EL (cell line): ENCODE measurements at regions not wholly inside any gene's neighbourhood (a gene's known extent, or its start where the extent isn't known, plus 50 kb on each side); places are given as distances from the start of the nearest gene placed in this dataset.

ENCODE experiments used
- DNase-seq: peaks from one replicate; pipeline ENCODE4 v3.0.0-alpha.2; 2016

DNA sequence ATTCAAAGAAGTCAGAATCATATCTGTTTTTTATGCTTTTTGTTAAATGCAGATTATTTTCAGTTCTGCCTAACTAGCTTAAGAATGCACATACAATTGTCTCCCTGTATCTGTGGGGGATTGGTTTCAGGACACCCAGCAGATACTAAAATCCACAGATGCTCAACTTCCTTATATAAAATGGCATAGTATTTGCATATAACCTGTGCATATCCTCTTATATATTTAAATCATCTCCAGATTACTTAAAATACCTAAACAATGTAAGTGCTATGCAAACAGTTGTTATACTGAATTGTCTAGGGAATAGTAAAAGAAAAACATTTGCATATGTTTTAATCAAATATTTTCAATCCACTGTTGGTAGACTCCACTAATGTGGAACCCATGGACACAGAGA lies 279.4 kb downstream of the TMA16 start:
- no peak for DNase-seq

DNA sequence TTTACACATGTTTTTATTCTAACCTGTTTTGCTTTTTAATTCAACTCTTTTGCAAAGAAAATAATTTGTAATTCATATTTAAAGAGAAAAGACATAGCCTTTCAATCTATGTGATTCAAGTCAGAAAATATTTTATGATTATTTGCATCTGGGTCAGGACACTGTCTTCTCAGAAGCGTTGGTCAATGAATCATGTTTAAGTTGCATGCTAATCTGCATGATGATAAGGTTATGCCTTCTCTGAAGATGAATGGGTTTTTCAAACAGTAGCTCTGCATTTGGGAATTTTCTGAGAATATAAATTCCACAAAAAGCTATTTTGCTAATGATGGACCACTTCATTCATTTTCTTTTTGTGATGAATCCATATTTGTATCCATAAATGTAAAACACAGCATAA lies 282.5 kb downstream of the TMA16 start:
- DNase-seq, result no peak

DNA sequence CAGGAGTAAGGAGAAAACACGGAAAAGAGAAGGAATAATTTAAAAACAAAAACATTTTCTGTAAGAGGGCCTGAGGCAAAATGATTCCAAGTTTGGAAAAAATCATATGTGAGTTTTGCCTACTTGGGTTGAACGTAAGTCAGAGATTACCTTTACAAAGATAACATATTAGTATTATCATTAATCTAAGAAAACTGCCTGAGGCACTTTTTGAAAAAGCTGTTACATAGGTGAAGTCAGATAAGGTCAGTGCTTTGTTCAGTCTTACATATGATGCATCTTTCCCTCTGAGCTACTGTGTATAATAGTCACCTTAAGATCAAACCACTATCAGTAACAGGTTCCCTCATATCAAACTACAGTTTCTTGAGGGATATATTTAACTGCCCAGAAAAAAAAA lies 287.2 kb downstream of the TMA16 start:
- no peak for DNase-seq

DNA sequence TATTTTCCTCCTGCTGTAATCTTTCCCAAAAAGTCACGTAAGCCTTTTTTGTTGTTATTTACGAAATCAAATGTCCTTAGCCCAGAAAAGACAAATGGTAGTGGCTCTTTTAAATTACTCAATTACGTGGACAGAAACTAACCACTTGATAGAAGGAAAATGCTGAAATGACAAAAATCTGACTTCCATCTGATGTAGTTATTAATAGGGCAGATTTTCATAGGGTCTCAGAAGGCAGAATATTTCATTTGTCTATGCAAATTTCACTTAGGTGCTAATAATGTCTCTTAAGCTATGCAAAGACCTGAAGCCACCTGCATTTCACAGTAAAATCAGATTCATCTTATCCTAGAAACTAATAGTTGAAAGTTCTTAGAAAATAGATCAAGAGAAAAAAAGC lies 295.7 kb downstream of the TMA16 start:
- no peak for DNase-seq

DNA sequence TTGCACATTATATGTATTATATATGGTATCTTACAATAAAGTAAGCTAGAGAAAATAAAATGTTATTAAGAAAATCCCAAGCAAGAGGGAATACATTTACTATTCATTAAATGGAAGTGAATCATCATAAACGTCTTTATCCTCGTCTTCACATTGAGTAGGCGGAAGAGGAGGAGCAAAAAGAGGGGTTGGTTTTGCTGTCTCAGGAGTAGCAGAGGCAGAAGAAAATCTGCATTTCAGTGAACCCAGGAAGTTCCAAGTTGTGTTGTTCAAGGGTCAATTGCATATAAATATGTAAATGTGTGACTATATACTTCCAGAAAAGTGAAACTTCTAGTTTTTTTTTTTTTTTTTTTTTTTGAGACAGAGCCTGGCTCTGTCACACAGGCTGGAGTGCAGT lies 301.4 kb downstream of the TMA16 start:
- no peak for DNase-seq

DNA sequence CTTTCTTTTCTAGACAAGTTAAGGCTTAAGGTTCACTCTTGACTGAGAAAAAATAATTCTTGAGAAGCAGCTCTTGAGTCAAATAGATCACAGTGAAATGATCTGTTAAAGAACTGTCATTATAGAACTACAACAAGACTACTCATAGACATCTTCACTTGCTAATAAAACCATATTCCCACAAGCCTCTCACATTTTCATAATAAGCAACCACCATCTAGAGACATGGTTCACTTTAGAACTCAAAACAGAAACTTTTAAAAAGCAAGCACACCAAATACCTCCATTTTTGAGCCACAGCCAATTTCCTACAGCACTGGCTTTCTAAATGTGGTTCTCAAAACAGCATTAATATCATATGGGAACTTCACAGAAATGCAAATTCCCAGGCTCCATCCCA lies 309.5 kb downstream of the TMA16 start:
- DNase-seq, result no peak

DNA sequence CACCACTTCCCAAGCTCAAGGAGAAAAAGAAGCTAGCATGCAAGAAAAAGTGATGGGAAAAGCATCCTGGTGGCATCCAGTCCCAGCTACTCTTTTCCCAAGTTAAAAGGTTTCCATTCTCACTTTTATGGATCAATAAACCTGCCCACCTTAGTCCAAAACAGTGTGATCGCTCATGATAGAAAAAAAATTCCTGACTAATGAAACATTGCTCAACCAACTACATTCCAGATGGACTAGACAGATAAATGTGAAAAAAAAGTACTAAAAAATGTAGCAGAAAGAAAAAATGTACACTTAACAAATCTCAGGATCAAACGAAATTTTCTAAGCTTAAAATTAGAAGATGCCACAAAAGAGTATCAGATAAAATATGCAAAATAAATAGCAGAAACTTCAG lies 312.2 kb downstream of the TMA16 start:
- DNase-seq, result no peak

DNA sequence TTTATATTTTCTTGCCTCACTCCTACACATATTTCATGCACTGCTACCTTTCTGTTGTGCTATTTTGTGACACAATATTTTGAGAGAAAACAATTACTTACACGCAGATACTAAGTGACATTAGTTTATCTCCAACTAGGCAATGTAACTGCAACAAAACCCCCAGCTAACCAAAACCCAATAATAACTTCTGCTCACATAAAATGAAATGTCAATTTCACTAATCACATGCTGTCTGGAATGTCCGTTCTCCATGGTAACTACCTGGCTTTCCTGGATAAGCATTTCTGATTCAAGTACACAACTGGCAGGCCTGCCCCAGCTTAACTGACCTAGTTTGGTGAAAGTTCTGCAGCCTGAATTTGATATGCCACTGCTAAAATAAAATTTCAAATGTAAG lies 313.5 kb downstream of the TMA16 start:
- no peak for DNase-seq

DNA sequence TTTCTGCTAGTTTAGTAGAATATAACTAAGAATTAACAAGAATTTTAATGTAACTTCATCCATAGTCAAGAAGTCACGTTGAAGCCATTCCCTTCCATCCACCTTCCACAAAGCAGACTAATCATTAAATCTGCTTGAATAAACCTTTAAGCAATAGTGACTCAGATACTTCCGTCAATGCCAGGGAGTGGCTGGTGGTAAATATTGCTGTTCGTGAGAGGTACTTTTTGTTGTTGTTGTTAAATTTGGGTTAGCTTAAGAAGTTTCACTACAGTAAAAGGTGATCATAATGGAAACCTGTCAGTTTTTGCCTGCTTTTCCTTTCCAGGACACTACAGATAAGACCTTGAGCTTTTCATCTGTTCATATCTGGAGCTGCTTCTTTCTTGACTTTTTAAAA lies 316.3 kb downstream of the TMA16 start:
- no peak for DNase-seq

DNA sequence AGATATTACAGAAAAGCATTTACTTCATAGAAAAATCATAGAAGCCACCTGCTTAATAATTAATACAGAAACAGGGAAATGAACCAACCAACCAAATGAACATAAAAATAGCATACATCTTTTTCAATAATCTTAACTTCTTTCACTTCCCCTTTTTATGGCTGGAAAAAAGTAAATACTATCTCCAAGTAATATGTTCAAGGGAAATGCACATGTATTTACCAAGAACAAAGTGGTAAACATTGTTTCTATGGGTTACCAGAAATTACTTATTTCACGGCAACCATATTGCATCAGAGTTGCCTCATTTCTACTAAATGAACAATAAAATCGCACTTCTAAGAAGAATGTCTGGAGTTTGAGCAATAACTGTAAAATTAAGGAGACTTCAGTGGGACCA lies 321.3 kb downstream of the TMA16 start:
- no peak for DNase-seq

DNA sequence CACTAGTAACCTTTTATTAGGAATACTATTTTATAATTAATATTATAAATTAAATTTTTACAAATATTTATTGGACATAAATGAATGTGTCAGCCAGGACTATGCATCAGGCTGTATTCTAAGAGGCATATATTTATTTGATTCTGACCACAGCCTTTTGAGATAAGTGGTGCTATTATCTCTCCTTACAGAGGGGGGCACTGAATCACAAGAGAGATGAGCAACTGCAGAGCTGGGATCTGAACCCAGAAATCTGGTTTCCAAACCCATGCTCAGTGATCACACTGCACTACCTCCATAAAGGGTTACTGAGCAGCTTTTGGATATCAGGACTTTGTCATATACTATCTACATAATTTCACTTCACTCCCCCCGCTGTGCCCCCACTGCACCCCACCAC lies 322.0 kb downstream of the TMA16 start:
- no peak for DNase-seq

DNA sequence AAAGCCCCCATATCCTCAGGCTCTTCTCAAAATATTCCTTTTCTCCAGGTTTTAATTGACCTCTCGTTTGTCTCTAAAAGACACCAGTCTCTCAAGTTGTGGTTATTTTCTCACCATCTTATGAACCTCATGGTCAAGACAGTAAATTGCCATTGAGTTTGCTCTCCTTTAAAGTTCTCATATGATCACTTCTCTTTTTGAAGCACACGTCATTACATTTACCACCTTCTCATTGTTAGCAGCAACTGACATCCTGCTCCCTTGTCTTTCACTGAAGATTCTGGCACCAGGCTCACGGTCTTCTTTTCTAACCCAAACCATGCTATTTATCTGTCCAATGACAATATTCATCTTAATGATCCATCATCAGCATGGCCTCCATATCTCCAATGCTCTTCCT lies 324.2 kb downstream of the TMA16 start:
- DNase-seq, result no peak

DNA sequence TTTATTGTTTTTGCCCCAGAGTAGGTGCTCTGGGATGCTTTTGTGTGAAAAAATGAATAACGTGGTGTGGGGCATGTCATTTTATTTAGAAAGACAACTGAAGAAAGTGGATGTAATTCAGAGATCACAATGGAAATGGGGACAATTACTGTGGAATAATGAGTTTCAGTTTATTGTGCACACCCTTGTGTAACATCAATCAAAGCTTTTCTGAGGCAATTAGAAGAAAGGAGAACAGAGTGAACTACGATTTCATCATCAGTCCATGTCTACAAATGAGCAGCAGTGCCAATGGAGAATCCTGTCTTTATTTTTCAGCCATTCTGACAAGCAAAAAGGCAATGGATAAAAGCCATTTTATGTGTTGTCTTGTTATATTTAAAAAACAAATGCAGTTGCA lies 339.2 kb downstream of the TMA16 start:
- DNase-seq, result no peak

DNA sequence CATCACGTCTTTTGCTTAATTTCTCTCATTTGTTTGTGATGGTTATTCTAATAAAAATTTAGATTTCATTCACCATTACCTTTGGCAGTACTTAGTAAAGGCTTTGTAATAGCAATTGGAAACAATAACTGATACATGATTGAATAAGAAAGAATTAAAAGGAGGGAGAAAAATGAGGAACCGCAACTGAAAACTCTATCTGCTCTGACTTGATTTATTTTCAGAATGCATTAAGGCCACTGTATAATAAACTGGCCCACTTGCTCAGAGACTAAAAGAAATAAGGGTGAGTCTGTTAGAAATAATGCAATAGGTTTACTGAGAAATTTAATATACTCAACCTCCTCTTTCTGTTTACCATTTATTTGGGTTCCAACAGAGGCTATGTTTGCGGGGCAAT lies 351.5 kb downstream of the TMA16 start:
- no peak for DNase-seq

DNA sequence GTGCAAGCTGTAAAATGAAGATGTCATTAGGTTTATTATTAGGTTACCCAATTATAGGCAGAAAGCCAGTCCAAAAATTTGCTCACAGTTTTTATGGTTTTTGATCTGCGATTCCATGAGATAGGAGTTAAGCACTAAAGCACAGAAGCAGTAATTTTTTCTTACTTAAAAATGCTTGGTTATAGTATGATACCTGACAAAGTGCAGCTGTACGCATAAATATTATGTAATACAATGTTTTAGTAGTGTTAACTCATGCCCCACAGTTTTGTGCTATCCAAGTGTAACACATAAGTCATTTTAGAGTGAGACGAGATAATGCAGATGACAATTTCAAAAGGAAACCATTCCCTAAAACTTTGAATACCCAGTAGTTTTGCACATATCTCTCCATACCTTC lies 357.8 kb downstream of the TMA16 start:
- no peak for DNase-seq

DNA sequence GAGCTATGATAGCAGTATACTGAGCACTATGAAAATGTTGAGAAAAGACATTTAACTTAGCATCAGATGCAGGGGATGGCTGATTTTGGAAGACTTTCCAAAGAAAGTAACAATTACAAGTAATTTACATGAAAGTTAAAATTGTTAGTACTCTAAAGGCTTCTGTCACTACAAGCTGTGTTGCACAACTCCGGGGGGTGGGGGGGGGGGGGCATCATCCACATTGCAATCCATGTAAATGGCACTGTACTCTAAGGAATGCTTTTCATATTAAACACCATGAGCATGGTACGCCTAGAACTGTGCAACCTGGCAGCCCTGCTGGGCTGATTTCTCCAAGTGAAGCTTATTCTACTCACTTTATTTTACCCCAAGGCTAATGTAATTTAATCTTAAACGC lies 363.4 kb downstream of the TMA16 start:
- no peak for DNase-seq

DNA sequence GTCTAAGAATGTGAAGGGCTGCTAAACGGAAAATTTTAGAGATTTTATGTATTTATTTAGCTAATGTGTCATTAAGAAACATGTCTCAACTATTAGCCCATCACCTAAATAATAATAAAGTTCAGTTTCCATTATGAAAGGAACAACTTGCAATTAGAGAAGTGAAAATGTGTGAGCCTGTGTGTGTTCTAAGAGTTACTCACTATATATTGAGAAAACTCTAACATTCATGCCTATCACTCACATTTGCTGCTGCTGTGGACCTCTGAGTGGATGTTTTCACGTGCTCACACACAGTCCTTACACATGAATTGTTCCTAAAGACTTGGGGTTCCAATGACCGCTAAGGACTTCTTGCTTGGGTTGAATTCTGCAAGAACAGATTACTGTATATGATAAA lies 364.0 kb downstream of the TMA16 start:
- DNase-seq, result no peak

DNA sequence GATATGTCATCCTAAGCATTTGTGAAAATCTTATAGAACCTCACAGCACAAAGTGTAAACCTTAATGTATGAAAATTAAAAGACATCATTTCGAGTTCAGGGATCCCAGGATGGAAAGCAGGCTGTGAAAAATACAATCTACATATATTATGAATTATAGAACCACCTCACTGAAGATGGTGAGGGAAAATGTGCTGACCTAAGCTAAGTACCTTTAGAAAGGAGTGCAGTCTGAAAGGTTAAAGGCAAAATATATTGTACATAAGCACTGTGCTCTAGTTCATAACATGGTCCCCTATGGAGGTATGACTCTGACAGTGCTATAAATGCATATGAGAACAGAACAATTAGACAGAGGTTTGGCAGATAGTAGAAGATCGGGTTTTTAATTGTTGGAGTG lies 368.6 kb downstream of the TMA16 start:
- DNase-seq, result no peak

DNA sequence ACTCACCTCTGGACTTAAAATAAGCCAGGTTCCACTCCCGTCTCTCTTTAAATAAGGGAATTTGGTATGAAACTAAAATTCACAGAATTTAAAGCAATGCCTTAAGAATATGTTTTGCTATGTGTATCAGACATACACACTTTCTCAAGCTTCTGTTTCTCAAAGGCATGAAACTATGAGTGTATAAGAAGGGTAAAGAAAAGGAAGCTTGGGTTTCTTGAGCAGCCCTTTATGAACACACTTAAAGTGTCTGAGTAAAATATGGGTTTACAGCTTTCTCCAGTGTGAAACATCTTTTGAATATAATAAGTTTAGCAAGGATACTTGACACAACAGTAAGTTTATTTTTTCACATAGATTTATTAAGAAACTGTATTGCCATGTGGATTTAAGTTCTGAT lies 370.5 kb downstream of the TMA16 start:
- DNase-seq, result no peak

DNA sequence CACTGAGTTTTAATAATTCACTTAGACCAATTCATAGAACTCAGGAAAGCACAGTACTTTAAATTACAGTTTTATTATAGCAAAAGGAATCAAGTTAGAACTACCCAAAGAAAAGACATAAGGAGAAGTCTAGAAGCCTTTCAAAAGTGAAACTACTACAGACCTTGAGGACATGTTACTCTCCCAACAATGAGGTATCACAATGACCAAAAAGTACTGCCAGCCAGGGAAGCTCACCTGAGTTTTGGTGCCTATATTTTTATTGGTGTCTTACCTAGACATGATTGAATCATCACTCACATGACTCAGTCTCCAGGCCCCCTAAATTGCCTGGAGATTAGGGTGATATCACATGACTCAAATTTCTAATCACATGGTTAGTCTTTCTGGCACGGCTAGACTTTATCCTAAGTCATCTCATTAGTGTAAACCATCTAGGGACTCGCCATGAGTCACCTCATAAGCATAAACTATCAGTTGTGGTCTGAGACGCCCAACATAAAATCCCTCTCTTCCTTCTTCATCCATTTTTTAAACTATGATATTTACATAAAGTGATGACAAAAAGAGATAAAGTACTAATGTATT lies 372.3 kb downstream of the TMA16 start:
- peak; percentile 4 for DNase-seq

DNA sequence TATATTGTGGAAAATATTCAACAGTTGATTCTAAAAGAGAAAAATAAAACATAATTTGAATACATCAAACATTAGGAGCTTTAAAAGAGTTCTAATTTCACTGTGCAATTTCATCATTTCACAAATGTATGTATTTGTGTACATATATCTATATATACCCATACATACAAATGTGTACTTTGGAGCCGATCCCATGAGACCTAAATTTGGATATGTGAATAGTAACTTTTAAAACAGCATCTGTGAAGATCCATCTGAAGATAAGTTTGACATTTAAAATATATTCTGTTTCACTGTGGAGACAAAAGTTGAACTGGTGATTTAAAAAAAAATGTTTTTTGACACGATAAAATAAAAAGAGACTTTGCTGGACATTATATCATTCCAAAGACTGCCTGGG lies 374.0 kb downstream of the TMA16 start:
- no peak for DNase-seq

DNA sequence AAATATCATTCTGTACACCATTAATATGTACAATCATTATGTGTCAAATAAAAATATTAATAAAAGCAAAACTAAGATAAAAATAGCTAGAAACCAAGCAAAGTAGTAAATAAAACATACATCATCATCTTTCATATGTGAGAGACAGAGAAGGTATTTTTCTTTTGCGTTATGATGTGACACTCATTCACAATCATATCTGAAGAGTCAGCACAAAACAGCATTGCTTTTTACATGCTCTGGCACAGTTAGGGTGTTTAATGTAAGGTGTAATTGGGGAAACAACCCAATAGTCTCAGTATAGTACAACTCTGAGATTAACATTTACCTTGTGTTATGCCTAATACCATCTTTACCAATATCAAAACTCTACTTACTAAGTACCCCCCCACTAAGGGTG lies 376.6 kb downstream of the TMA16 start:
- DNase-seq, result no peak

DNA sequence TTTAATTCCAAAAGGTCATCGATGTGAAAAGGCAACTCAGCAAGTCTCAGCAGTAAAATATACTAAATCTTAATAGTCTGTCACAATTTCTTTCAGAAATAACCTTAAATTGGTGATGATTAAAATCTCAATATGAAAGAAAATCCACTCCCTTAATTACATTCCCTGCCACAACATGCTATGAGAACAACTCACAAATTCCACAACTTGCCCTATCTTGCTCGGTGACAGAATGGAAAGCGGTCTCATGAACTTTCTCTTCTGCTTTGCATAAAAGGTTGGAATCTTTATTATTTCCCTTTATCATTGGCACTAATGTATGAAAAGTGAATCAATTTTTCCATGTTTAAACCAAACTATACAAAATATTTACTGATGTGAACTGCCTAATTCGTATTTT lies 380.8 kb downstream of the TMA16 start:
- no peak for DNase-seq

DNA sequence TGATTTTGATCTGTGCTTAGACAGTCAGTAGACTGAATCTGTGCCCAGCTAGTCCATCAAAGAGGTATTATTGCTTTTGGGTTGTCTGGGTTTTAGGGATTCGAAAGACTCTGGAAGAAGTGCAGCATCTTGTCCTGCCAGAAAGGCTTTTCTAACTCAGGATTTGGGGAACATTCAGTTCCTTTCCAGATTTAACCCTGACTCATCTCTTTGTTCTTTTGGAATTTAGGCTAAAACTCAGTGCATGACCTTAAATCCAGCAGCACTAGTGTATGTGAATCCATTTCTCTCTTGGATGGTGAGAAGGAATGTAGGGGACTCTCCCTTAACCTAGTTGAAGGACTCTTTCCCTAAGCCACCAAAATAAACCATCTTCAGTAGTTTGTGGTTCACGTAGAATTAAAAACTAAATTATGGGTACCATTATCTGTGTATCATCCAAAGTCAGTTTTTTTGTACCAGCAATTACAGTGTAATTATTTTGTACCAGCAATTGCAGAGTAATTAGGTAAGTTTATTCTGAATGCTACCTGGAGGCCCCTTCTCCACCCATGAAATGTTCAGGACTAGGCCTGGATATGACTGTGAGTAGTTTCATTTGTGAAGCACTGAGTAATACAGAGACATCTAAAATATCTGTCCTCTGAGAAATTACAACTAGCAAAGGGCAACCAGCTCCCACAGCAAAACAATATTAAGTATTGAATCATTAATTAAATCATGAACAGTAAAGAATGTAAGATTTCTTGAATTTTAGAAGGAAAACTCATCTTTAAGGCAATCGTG lies 384.0 kb downstream of the TMA16 start:
- no peak for DNase-seq

DNA sequence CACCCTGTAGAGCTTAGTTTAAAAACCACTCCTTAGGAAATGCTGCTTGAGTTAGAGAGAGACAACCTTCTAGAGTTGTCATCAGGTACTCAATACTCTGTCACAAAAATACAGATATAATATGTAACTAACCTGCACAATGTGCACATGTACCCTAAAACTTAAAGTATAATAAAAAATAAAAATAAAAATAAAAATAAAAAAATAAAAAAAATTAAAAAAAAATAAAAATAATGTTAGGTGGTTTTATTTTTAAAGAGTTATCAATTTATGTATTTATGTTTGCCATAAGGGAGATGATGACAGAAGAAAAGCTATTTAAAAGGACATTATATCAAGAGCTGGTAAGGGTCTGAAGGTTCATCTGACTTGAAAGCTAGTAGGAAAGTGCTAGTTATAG lies 397.9 kb downstream of the TMA16 start:
- DNase-seq, result no peak
